ENCODE measurements at regions not wholly inside any gene's neighbourhood (a gene's known extent, or its start where the extent isn't known, plus 50 kb on each side); places are given as distances from the start of the nearest gene placed in this dataset.

- Histone ChIP-seq H4K8ac (ENCODE audit: low read depth in 2 of 2, low read length in 2 of 2) (no peak overlapping the region), H4K20me1 (ENCODE audit: insufficient read depth, low read length) (no peaks in the 10 kb centered on the region), H3K4me3 (ENCODE audit: insufficient read depth, low read depth, low read length) (no peak overlapping the region), H3K9me1 (ENCODE audit: insufficient read depth, low read length) (no peaks in the 10 kb centered on the region; the same call in 1 of the 2 replicates), H3K36me3 (ENCODE audit: control insufficient read depth, insufficient read depth, low read length) (no peaks in the 10 kb centered on the region), H3K9me3 (ENCODE audit: control insufficient read depth, insufficient read depth, low read length) (no peaks in the 10 kb centered on the region), H3K4me2 (ENCODE audit: low read depth, low read length) (no peak overlapping the region), H3K4me1 (ENCODE audit: control insufficient read depth, insufficient read depth, low read length) (no peaks in the 10 kb centered on the region; the same call in 1 of the 2 replicates), H3K27me3 (ENCODE audit: control insufficient read depth, insufficient read depth, low read length) (no peaks in the 10 kb centered on the region), H3K4ac (ENCODE audit: low read depth, low read length) (no peak overlapping the region), H3K27ac (ENCODE audit: insufficient read depth, low read length) (no peak overlapping the region), H2BK20ac (ENCODE audit: low read depth, low read length) (no peak overlapping the region), H2AK9ac (replicated peaks; ENCODE audit: low read depth, low read length, poor library complexity) (no peak overlapping the region), H2AK5ac (ENCODE audit: low read depth, low read length) (no peak overlapping the region), H3K18ac (ENCODE audit: low read depth, low read length) (no peak overlapping the region), H4K5ac (ENCODE audit: low read depth, low read length) (no peak overlapping the region), H3K56ac (ENCODE audit: extremely low read depth, insufficient read depth, low read length) (no peak overlapping the region), H3K9ac (ENCODE audit: low read depth, low read length) (no peak overlapping the region), H3K79me1 (ENCODE audit: low read depth in 1 of 2, low read length in 2 of 2) (no peaks in the 10 kb centered on the region), H2BK120ac (ENCODE audit: low read depth, low read length) (no peak overlapping the region), H4K91ac (ENCODE audit: insufficient read depth, low read depth, low read length) (no peak overlapping the region), H3K14ac (replicated peaks; ENCODE audit: low read depth, low read length) (no peak overlapping the region), H2BK5ac (ENCODE audit: low read depth, low read length, poor library complexity, severe bottlenecking) (no peak overlapping the region), H2BK15ac (ENCODE audit: low read depth, low read length) (no peak overlapping the region), H3K23ac (ENCODE audit: low read depth, low read length) (no peak overlapping the region), H2AFZ (replicated peaks; ENCODE audit: low read length, poor library complexity) (no peak overlapping the region)
- in situ Hi-C loops (cut with MboI; ENCODE audit: low sequenced_read_pairs) (no loop called here), intact Hi-C loops (cut with micrococcal nuclease) (no loop called here), dilution Hi-C loops (cut with HindIII; ENCODE audit: low sequenced_read_pairs, unreplicated experiment) (no loop called here)
- TF ChIP-seq MXI1 (IDR thresholded peaks at IDR 0.05; ENCODE audit: borderline replicate concordance, low read depth, low read length): no peak
- TF ChIP-seq NFE2L2 (IDR thresholded peaks at IDR 0.05; ENCODE audit: low read depth, low read length): no peak
- TF ChIP-seq RFX5 (IDR thresholded peaks at IDR 0.05; ENCODE audit: low read depth, low read length): no peak
- no peak for TF ChIP-seq POLR2A (IDR thresholded peaks at IDR 0.05; ENCODE audit: low read depth, low read length)
- no peak for TF ChIP-seq RAD21 (IDR thresholded peaks at IDR 0.05; ENCODE audit: low read length)
- no peak for TF ChIP-seq CTCF (conservative IDR thresholded peaks at IDR 0.05; ENCODE audit: low read depth, low read length)
- no peak for TF ChIP-seq CHD1 (IDR thresholded peaks at IDR 0.05; ENCODE audit: low read depth, low read length)
- no peak for TF ChIP-seq CEBPB (IDR thresholded peaks at IDR 0.05; ENCODE audit: low read depth, low read length)
- TF ChIP-seq MAFK (IDR thresholded peaks at IDR 0.05; ENCODE audit: low read depth, low read length): no peak
- TF ChIP-seq, protein P1, sequence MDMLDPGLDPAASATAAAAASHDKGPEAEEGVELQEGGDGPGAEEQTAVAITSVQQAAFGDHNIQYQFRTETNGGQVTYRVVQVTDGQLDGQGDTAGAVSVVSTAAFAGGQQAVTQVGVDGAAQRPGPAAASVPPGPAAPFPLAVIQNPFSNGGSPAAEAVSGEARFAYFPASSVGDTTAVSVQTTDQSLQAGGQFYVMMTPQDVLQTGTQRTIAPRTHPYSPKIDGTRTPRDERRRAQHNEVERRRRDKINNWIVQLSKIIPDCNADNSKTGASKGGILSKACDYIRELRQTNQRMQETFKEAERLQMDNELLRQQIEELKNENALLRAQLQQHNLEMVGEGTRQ (IDR thresholded peaks at IDR 0.05; ENCODE audit: low read depth, low read length): no peak
- no peak for TF ChIP-seq SMC3 (IDR thresholded peaks at IDR 0.05; ENCODE audit: low read depth, low read length)
- no peak for TF ChIP-seq BHLHE40 (IDR thresholded peaks at IDR 0.05; ENCODE audit: low read depth, low read length)
- peak; percentile 26 for DNase-seq
- WGBS, 2 experiments (ENCODE audit: extremely low coverage in 2 of 2, insufficient read length in 1 of 2): 67% methylated on average over 1 of the region's 2 CpGs; no CpG with 5 or more reads in 1 of the 2 experiments
- ChIA-PET POLR2A (ENCODE audit: unreplicated experiment) (no interaction called here), CTCF (interaction anchor here (0.5 to 2.2 kb wide), 5 partner anchors 10 to 135 kb away, joined by 3 to 6 read pairs (median 5); no protein-coding TSS in a partner anchor)
- no peak for ATAC-seq (ENCODE audit: low read depth)
- no TSS peak for BruUV-seq (replicated peaks)
These were observed 423.3 kb downstream of the EFNA5 start for GRCh38 chr5:107247427-107247826.

Measured in IMR-90 (cell line).